Stomach (tissue), 8 donors: ENCODE measurements at regions not wholly inside any gene's neighbourhood (a gene's known extent, or its start where the extent isn't known, plus 50 kb on each side); places are given as distances from the start of the nearest gene placed in this dataset.

Experiments
- DNase-seq, 2 donors: peaks; one replicate each; pipeline versions ENCODE4 v3.0.0 to v3.0.0-alpha.2; 2013 to 2019
- H3K27ac ChIP-seq, 5 donors: fragments of 200-600 bp in 4 of 5; sonication (generic) in 4 of 5; one replicate each; pipeline ENCODE4 v1.5.1; 2013 to 2019; ENCODE audit warnings: mild to moderate bottlenecking in 1 of 5, moderate library complexity in 1 of 5
- H3K27me3 ChIP-seq, 3 donors: fragments of 200-600 bp; sonication (generic); one replicate each; pipeline ENCODE4 v1.5.1; 2017 to 2019; ENCODE audit warnings: mixed run types in 1 of 3
- H3K36me3 ChIP-seq, 4 donors: fragments of 200-600 bp; sonication (generic); 1 replicate in 3 of 4; 2 replicates in 1 of 4; pipeline ENCODE4 v1.5.1; 2016 to 2019
- H3K4me1 ChIP-seq, 4 donors: fragments of 200-600 bp; sonication (generic); one replicate each; pipeline ENCODE4 v1.5.1; 2016 to 2019
- H3K4me3 ChIP-seq, 4 donors: fragments of 200-600 bp; sonication (generic) in 3 of 4; one replicate each; pipeline ENCODE4 v1.5.1; 2016 to 2019; ENCODE audit warnings: mild to moderate bottlenecking in 1 of 4
- H3K9me3 ChIP-seq, 4 donors: fragments of 200-600 bp; sonication (generic); one replicate each; pipeline ENCODE4 v1.5.1; 2016 to 2019
- CTCF ChIP-seq, 7 experiments: fragments of 450-650 bp in 4 of 7; fragments of 200-600 bp in 3 of 7; sonication (generic) in 3 of 7; IDR thresholded peaks; one replicate each; pipeline ENCODE4 v1.5.1; 2016 to 2019; ENCODE audit warnings: antibody characterized with exemption in 7 of 7, control low read depth in 2 of 7, mild to moderate bottlenecking in 1 of 7
- EP300 ChIP-seq: sonication (generic); formaldehyde crosslinking; IDR thresholded peaks from one replicate; pipeline ENCODE4 v1.6.1; 2017; ENCODE audit warnings: antibody characterized with exemption
- POLR2A ChIP-seq, 4 donors: fragments of 450-650 bp; IDR thresholded peaks; one replicate each; pipeline ENCODE4 v1.6.1; 2016; ENCODE audit warnings: antibody characterized with exemption in 4 of 4, control low read depth in 2 of 4, mild to moderate bottlenecking in 1 of 4, moderate library complexity in 1 of 4
- POLR2AphosphoS5 ChIP-seq, 3 donors: sonication (generic); formaldehyde crosslinking; IDR thresholded peaks; one replicate each; pipeline ENCODE4 v1.6.1; 2016; ENCODE audit warnings: antibody characterized with exemption in 3 of 3
- WGBS, 5 donors: extraction: QIAGEN DNeasy Blood & Tissue Kit in 3 of 5; methylation state at CpG; one replicate each; pipeline versions ENCODE4 v1.1.5 to v1.1.7; 2013 to 2018; 5-methylcytosine and 5-hydroxymethylcytosine counted together
- intact Hi-C: fragments of 100-400 bp; cut with DNase I; formaldehyde crosslinking; loops from one replicate; pipeline ENCODE4 v1.15.1; 2023; ENCODE audit warnings: low total_unique reads
- donor health status: healthy with polysubstance abuse.
- donor health status: Bipolar disorder and iron deficiency.
- donor health status: healthy.

- Histone ChIP-seq H3K27ac (no peak overlapping the region), H3K36me3 (no peaks in the 10 kb centered on the region), H3K9me3 (peaks cover 0 to 12% (median 4%) of the 10 kb centered on the region in 4 donors), H3K4me3 (no peak overlapping the region), H3K27me3 (no peaks in the 10 kb centered on the region), H3K4me1 (no peaks in the 10 kb centered on the region)
- WGBS, 5 donors = 66 to 84% (median 77%) methylated on average over 3 of the region's 3 CpGs
- TF ChIP-seq POLR2A (IDR thresholded peaks at IDR 0.05) = no peak
- no peak for TF ChIP-seq EP300
- no peak for TF ChIP-seq CTCF (IDR thresholded peaks at IDR 0.05)
- no peak for TF ChIP-seq POLR2AphosphoS5 (IDR thresholded peaks at IDR 0.05)
- DNase-seq = no peak
- intact Hi-C loops = no loop called here
Measured at GRCh38 chr1:110816945-110817344, 56.0 kb upstream of the CD53 start.

GRCh38 chr1:110811529-110811928 is 61.4 kb upstream of the CD53 start:
- Histone ChIP-seq H3K27ac (no peak overlapping the region), H3K36me3 (no peaks in the 10 kb centered on the region), H3K27me3 (no peaks in the 10 kb centered on the region), H3K4me1 (no peaks in the 10 kb centered on the region), H3K9me3 (no peaks in the 10 kb centered on the region), H3K4me3 (no peak overlapping the region)
- intact Hi-C loops = no loop called here
- DNase-seq = no peak
- TF ChIP-seq POLR2A (IDR thresholded peaks at IDR 0.05) (no peak), POLR2AphosphoS5 (IDR thresholded peaks at IDR 0.05) (no peak), EP300 (no peak), CTCF (IDR thresholded peaks at IDR 0.05) (no peak)
- 19 to 30% (median 27%) methylated on average over 1 of the region's 1 CpG for WGBS, 5 donors

DNA sequence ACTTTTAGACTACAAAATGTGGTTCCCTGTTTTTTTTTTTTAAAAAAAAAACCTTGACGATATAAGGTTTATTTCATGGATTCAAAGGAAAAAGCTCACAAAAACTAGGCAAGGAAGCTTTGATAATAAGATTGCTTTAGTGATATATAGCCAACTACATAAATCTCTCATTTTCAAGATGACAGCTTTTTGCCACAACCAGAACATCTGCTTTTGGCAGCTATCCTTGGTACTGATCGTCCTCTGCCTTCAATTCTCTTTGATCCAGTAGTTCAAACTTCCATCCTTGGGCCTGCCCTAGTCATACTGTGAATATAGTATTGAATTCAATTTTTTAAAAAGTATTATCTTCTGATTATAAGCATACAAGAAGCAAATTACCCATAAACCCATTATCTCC is 72.9 kb upstream of the CD53 start:
- DNase-seq = no peak
- H3K27ac ChIP-seq = no peak overlapping the region
- no peak for TF ChIP-seq CTCF (IDR thresholded peaks at IDR 0.05)
- no peak for TF ChIP-seq POLR2A (IDR thresholded peaks at IDR 0.05)
- no peak for TF ChIP-seq POLR2AphosphoS5 (IDR thresholded peaks at IDR 0.05)
- no peak for TF ChIP-seq EP300
- no peak overlapping the region for H3K4me3 ChIP-seq
- no peaks in the 10 kb centered on the region for H3K4me1 ChIP-seq
- peaks cover 0 to 3% (median 0%) of the 10 kb centered on the region in 3 donors for H3K27me3 ChIP-seq
- intact Hi-C loops = no loop called here
- peaks cover 0 to 9% (median 0%) of the 10 kb centered on the region in 4 donors for H3K9me3 ChIP-seq
- WGBS, 5 donors = 55 to 73% (median 62%) methylated on average over 2 of the region's 2 CpGs
- no peaks in the 10 kb centered on the region for H3K36me3 ChIP-seq

DNA sequence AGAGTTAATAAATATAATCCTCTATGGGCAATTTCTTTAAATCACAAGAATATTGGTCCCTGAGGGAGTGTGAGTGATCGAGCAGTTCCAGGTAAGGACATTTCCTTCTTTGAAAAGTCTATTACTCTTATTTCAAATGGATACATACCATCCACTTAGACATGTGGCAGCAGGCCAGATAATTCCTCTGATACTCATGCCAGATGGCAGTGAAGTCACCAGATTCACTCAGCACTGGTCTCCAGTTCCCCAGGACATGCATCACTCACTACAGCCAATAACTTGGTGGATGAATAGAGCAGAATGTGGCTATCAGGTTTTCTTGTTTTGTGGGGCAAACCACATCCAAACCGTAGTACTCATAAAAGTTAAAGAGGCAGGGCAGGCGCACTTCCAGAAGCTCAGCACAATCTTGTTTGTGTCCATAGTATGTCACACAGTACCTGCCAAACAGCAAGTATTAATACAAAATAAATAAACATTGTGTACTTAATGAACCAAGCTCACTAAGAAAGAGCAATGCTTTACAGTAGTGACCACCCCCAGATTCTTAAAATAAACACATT is 74.2 kb upstream of the CD53 start:
- intact Hi-C loops = no loop called here
- H3K9me3 ChIP-seq = peaks cover 0 to 5% (median 1%) of the 10 kb centered on the region in 4 donors
- TF ChIP-seq POLR2AphosphoS5 (IDR thresholded peaks at IDR 0.05) (no peak), EP300 (no peak)
- H3K27me3 ChIP-seq = no peaks in the 10 kb centered on the region
- DNase-seq = no peak
- 47 to 58% (median 54%) methylated on average over 3 of the region's 3 CpGs for WGBS, 5 donors
- H3K27ac ChIP-seq = no peak overlapping the region
- no peaks in the 10 kb centered on the region for H3K4me1 ChIP-seq
- H3K36me3 ChIP-seq = no peaks in the 10 kb centered on the region
- H3K4me3 ChIP-seq = no peak overlapping the region

DNA sequence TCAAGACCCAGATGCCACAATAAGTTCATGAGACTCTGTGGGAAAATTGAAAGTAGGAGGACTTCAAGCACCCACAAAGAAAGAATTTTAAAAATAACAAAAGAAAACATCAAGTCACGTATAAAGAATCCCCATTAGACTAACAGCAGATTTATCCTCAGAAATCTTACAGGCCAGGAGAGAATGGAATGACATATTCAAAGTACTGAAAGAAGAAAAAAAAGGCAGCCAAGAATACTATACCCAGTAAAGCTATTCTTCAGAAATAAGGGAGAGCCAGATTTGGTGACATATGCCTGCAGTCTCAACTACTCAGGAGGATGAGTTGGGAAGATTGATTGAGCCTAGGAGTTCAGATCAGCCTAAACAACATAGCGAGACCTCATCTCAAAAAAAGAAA is 84.3 kb upstream of the CD53 start:
- H3K4me1 ChIP-seq = no peaks in the 10 kb centered on the region
- H3K27me3 ChIP-seq = peaks cover 0 to 20% (median 0%) of the 10 kb centered on the region in 3 donors
- TF ChIP-seq POLR2AphosphoS5 (IDR thresholded peaks at IDR 0.05) = no peak
- no peak for TF ChIP-seq CTCF (IDR thresholded peaks at IDR 0.05)
- no peak for TF ChIP-seq EP300
- H3K27ac ChIP-seq = peak overlapping the region in 1 of 5 donors; percentile 66
- intact Hi-C loops = loop anchor here (10.0 kb wide), 1 partner anchor 174 kb away; no protein-coding TSS in a partner anchor
- H3K9me3 ChIP-seq = peaks cover 4 to 20% (median 16%) of the 10 kb centered on the region in 4 donors
- no peak for DNase-seq
- WGBS, 5 donors = 76 to 93% (median 86%) methylated on average over 2 of the region's 2 CpGs
- H3K4me3 ChIP-seq = no peak overlapping the region
- H3K36me3 ChIP-seq = no peaks in the 10 kb centered on the region
